CD4-positive, CD25-positive, alpha-beta regulatory T cell (primary cell): ENCODE measurements at regions not wholly inside any gene's neighbourhood (a gene's known extent, or its start where the extent isn't known, plus 50 kb on each side); places are given as distances from the start of the nearest gene placed in this dataset.

ENCODE experiments used
- ATAC-seq, 2 donors: fragments of 150-1000 bp; cut with Tn5 transposase; one replicate each; pipeline ENCODE4 v1.10.0; 2021; ENCODE audit warnings: low read depth in 2 of 2, moderate number of reproducible peaks in 2 of 2, moderate library complexity in 1 of 2
- DNase-seq, 3 donors: peaks; one replicate each; pipeline versions ENCODE4 v3.0.0 to v3.0.0-alpha.2; 2012 to 2022; ENCODE audit warnings: mixed read lengths in 1 of 3
- H3K27ac ChIP-seq: one replicate; pipeline ENCODE4 v1.7.0; 2013; ENCODE audit warnings: mild to moderate bottlenecking, low read length; ENCODE audit not compliant: insufficient read depth, poor library complexity, severe bottlenecking
- H3K27me3 ChIP-seq: one replicate; pipeline ENCODE4 v1.7.0; 2013; ENCODE audit warnings: low read length; ENCODE audit not compliant: control insufficient read depth, insufficient read depth
- H3K36me3 ChIP-seq: one replicate; pipeline ENCODE4 v1.7.0; 2013; ENCODE audit warnings: mild to moderate bottlenecking, low read length, moderate library complexity; ENCODE audit not compliant: control insufficient read depth, insufficient read depth
- H3K4me1 ChIP-seq: 2 replicates; pipeline ENCODE4 v1.7.0; 2013; ENCODE audit warnings: mild to moderate bottlenecking, low read length; ENCODE audit not compliant: insufficient read depth, control insufficient read depth, poor library complexity, severe bottlenecking
- H3K4me3 ChIP-seq: one replicate; pipeline ENCODE4 v1.7.0; 2013; ENCODE audit warnings: low read depth, mild to moderate bottlenecking, low read length, moderate library complexity
- H3K9me3 ChIP-seq, 2 experiments: 1 replicate in 1 of 2; 2 replicates in 1 of 2; pipeline ENCODE4 v1.7.0; 2013; ENCODE audit warnings: low read length in 2 of 2, mild to moderate bottlenecking in 1 of 2, moderate library complexity in 1 of 2; ENCODE audit not compliant: control insufficient read depth in 2 of 2
- H3K27ac Mint-ChIP-seq, 3 donors: one replicate each; pipeline ENCODE4 v1.8.0; 2020 to 2022; ENCODE audit warnings: mild to moderate bottlenecking in 3 of 3, mixed read lengths in 3 of 3, moderate library complexity in 2 of 3
- H3K27me3 Mint-ChIP-seq: one replicate; pipeline ENCODE4 v1.8.0; 2022; ENCODE audit warnings: mild to moderate bottlenecking, mixed read lengths
- H3K36me3 Mint-ChIP-seq: one replicate; pipeline ENCODE4 v1.8.0; 2020; ENCODE audit warnings: mixed read lengths
- H3K4me1 Mint-ChIP-seq, 4 donors: one replicate each; pipeline ENCODE4 v1.8.0; 2020 to 2022; ENCODE audit warnings: mixed read lengths in 4 of 4, mild to moderate bottlenecking in 1 of 4
- H3K4me3 Mint-ChIP-seq, 4 donors: one replicate each; pipeline ENCODE4 v1.8.0; 2020 to 2022; ENCODE audit warnings: mild to moderate bottlenecking in 4 of 4, mixed read lengths in 4 of 4, moderate library complexity in 3 of 4
- H3K9me3 Mint-ChIP-seq, 7 donors: one replicate each; pipeline ENCODE4 v1.8.0; 2020 to 2022; ENCODE audit warnings: mixed read lengths in 7 of 7, mild to moderate bottlenecking in 3 of 7, moderate library complexity in 2 of 7

DNA sequence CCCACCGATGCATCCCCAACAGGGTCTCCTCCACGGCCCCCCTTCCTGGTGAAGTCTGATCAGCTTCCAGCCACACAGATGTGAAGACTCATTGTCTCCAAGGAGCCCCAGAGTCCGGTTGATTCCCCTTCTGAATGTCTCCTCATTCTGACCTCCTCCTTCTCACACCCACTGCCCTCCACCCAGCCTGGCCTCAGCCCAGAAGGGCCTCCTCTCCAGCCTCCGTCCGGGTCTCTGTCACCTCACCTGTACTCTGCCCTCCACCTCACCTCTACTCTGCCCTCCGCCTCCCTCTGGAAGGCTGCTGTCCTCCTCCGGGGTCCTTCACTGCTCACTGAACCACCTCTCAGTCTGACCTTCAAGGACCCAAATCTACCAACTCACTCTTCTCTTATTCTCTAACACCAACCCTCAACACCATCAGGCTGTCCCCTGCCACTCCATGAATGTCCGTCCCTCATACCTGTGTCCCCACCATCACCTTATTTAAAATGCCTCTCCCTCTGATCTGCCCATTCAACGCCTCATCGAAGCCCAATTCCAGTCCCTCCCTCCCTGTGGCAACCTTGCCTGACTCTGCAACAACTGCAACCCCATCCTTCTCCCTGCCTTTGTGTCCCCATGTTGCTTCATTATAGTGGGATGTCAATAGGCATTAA is 201.2 kb downstream of the TOMM20 start:
- ATAC-seq (no peak), DNase-seq (no peak)
- Mint-ChIP-seq H3K36me3 (peaks cover 4% of the 10 kb centered on the region), H3K4me1 (peaks cover 15 to 48% (median 34%) of the 10 kb centered on the region in 4 donors), H3K9me3 (no peaks in the 10 kb centered on the region), H3K27me3 (no peaks in the 10 kb centered on the region), H3K4me3 (peak overlapping the region; percentile 75 to 87 (median 84)), H3K27ac (peak overlapping the region; percentile 84 to 93 (median 85))
- H3K4me3 ChIP-seq = peak overlapping the region; percentile 84
- no peaks in the 10 kb centered on the region for H3K27me3 ChIP-seq
- H3K27ac ChIP-seq = no peak overlapping the region
- peaks cover 20% of the 10 kb centered on the region for H3K4me1 ChIP-seq
- H3K36me3 ChIP-seq = no peaks in the 10 kb centered on the region
- no peaks in the 10 kb centered on the region for H3K9me3 ChIP-seq

GRCh38 chr1:234926559-234927311 is 201.9 kb downstream of the TOMM20 start:
- no peaks in the 10 kb centered on the region for H3K36me3 ChIP-seq
- H3K27me3 ChIP-seq = no peaks in the 10 kb centered on the region
- Mint-ChIP-seq H3K36me3 (peaks cover 4% of the 10 kb centered on the region), H3K4me1 (peaks cover 15 to 46% (median 34%) of the 10 kb centered on the region in 4 donors), H3K4me3 (peak overlapping the region; percentile 75 to 87 (median 84)), H3K9me3 (no peaks in the 10 kb centered on the region), H3K27me3 (no peaks in the 10 kb centered on the region), H3K27ac (peak overlapping the region; percentile 84 to 93 (median 85))
- H3K4me3 ChIP-seq = peak overlapping the region; percentile 84
- peaks cover 20% of the 10 kb centered on the region for H3K4me1 ChIP-seq
- ATAC-seq (peak; percentile 65 to 75), DNase-seq (peak in 2 of 3 donors; percentile 37 to 84)
- H3K9me3 ChIP-seq = no peaks in the 10 kb centered on the region
- no peak overlapping the region for H3K27ac ChIP-seq

DNA sequence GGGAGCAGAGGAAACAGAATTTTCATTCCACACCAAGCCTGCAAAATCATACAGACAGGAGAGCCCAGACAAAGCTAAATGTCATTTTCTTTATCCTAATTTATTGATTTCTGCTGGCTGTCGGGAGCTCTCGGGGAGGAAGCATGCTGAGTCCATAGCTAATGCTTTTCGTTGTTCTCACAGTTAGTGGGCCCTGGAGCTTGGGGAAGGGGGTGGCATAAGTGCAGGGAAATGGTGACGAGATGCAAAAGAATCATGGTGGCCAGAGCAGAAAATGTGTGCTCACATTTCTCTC is 202.4 kb downstream of the TOMM20 start:
- ATAC-seq = no peak
- H3K4me3 Mint-ChIP-seq = peak overlapping the region; percentile 73 to 85 (median 79)
- H3K36me3 Mint-ChIP-seq = peaks cover 4% of the 10 kb centered on the region
- Histone ChIP-seq H3K9me3 (no peaks in the 10 kb centered on the region), H3K27me3 (no peaks in the 10 kb centered on the region), H3K27ac (no peak overlapping the region), H3K36me3 (no peaks in the 10 kb centered on the region), H3K4me3 (peak overlapping the region; percentile 84), H3K4me1 (peaks cover 20% of the 10 kb centered on the region)
- no peak for DNase-seq
- H3K27ac Mint-ChIP-seq = peak overlapping the region; percentile 84 to 93 (median 85)
- no peaks in the 10 kb centered on the region for H3K9me3 Mint-ChIP-seq
- peaks cover 15 to 46% (median 34%) of the 10 kb centered on the region in 4 donors for H3K4me1 Mint-ChIP-seq
- H3K27me3 Mint-ChIP-seq = no peaks in the 10 kb centered on the region

DNA sequence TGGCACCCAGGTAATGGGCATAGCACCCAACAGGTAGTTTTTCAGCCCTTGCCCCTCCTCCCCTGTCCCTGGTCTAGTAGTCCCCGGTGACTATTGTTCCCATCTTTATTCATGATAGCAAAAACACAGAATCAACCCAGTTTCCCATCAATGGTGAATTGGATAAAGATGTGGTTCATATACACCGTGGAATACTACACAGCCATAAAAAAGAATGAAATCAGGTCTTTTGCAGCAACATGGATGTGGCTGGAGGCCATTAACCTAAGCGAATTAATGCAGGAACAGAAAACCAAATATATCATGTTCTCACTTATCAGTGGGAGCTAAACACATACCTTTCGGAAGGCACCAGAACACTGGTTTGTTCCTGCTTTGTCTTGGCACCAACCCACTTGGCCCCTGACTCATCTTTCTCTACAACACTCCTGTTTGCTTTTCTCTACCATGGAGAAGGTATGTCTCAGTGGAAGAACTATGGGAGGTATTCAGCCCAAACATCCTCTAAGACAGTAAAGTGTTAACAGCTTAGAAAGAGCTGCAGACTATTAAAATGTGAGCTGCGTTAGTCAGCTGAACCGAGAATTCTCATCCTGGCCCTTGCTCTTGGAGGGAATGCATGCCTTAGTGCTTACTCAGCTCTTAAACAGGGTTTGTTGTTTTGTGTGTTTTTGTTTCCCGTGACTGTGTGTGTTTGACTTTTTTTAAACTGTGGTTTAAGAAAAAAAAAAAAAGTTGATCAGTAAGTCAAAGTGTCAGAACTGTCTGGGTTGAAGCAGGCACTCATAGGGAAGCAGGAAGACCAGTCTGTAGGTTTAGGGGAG is 203.0 kb downstream of the TOMM20 start:
- Mint-ChIP-seq H3K4me3 (peak overlapping the region; percentile 73 to 85 (median 79)), H3K4me1 (peaks cover 15 to 46% (median 34%) of the 10 kb centered on the region in 4 donors), H3K9me3 (no peaks in the 10 kb centered on the region), H3K27ac (peak overlapping the region; percentile 84 to 93 (median 85)), H3K36me3 (peaks cover 4% of the 10 kb centered on the region), H3K27me3 (no peaks in the 10 kb centered on the region)
- H3K4me3 ChIP-seq = peak overlapping the region; percentile 84
- H3K27me3 ChIP-seq = no peaks in the 10 kb centered on the region
- ATAC-seq (peak in 1 of 2 donors; percentile 21), DNase-seq (peak in 1 of 3 donors; percentile 48)
- peaks cover 20% of the 10 kb centered on the region for H3K4me1 ChIP-seq
- H3K27ac ChIP-seq = no peak overlapping the region
- H3K9me3 ChIP-seq = no peaks in the 10 kb centered on the region
- H3K36me3 ChIP-seq = no peaks in the 10 kb centered on the region

DNA sequence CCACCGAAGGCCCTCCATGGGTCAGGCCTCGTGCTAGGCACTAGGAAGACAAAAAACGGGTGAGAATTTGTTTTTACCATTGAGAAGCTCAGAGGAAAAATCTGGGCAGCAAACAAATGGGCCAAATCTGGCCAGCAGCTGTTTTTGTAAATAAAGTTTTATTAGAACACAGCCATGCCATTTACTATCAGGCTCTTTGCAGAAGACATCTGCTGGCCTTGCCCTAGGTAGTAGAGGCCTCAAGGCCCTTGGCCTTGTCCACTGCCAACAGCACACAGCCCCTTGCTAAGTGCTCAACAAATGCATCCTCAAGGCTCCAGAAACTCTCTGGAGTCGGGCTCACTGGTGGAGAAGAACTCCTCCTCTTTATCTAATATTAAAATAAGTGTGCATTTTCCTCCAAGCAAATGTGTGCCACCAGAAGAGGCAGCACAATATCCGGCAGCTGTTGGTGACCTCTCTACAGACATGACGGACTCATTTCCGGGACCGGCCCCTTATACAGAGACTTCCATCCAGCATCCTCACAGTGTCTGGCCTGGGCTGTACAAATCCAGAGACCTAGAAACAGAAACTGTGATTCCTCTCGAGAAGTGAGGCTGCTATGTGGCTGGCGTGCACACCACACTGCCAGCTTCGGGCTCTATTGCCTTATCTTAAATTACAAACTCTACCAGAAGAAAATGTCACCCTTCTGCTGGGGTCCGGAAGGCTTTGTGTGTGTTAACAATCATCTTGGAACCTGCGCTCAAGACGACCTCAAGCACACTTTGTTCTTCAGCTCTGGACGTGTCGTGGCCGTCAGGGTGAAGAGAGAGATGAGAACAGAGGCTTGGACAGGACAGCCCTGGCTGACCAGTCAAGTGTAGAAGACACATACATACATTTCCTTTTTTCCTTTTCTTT is 203.9 kb downstream of the TOMM20 start:
- H3K27me3 ChIP-seq = no peaks in the 10 kb centered on the region
- Mint-ChIP-seq H3K4me1 (peaks cover 15 to 46% (median 34%) of the 10 kb centered on the region in 4 donors), H3K36me3 (peaks cover 4% of the 10 kb centered on the region), H3K9me3 (no peaks in the 10 kb centered on the region), H3K27ac (peak overlapping the region in 2 of 3 donors; percentile 79 to 85), H3K27me3 (no peaks in the 10 kb centered on the region), H3K4me3 (peak overlapping the region in 2 of 4 donors; percentile 54 to 74)
- no peak overlapping the region for H3K4me3 ChIP-seq
- no peaks in the 10 kb centered on the region for H3K36me3 ChIP-seq
- ATAC-seq (peak in 1 of 2 donors; percentile 35), DNase-seq (no peak)
- H3K4me1 ChIP-seq = peaks cover 20% of the 10 kb centered on the region
- H3K9me3 ChIP-seq = no peaks in the 10 kb centered on the region
- no peak overlapping the region for H3K27ac ChIP-seq

DNA sequence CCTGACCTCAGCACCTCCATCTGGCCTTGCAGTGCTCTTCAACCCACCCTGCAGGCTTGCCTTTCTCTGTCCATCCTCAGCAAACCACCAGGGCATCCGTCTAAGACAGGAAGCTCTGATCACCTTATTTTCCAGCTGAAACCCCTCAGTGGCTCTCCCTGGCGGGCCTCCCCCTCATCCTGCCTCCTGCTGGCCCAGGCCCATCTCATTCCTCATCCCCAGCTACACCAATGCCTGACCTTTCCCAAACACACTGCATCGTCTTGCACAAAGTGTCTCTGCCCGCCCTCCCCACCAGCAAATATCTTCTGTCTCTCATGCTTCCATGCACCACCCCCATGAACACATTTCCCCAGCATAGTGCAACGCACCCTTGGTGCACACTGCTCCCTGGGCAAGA is 205.0 kb downstream of the TOMM20 start:
- H3K27ac ChIP-seq = no peak overlapping the region
- H3K4me1 ChIP-seq = peaks cover 20% of the 10 kb centered on the region
- no peaks in the 10 kb centered on the region for H3K27me3 ChIP-seq
- no peaks in the 10 kb centered on the region for H3K9me3 ChIP-seq
- H3K4me3 ChIP-seq = no peak overlapping the region
- H3K36me3 ChIP-seq = no peaks in the 10 kb centered on the region
- peaks cover 4% of the 10 kb centered on the region for H3K36me3 Mint-ChIP-seq
- H3K27ac Mint-ChIP-seq = peak overlapping the region in 1 of 3 donors; percentile 74
- H3K4me3 Mint-ChIP-seq = no peak overlapping the region
- peaks cover 15 to 43% (median 34%) of the 10 kb centered on the region in 4 donors for H3K4me1 Mint-ChIP-seq
- H3K27me3 Mint-ChIP-seq = no peaks in the 10 kb centered on the region
- ATAC-seq (no peak), DNase-seq (no peak)
- no peaks in the 10 kb centered on the region for H3K9me3 Mint-ChIP-seq

DNA sequence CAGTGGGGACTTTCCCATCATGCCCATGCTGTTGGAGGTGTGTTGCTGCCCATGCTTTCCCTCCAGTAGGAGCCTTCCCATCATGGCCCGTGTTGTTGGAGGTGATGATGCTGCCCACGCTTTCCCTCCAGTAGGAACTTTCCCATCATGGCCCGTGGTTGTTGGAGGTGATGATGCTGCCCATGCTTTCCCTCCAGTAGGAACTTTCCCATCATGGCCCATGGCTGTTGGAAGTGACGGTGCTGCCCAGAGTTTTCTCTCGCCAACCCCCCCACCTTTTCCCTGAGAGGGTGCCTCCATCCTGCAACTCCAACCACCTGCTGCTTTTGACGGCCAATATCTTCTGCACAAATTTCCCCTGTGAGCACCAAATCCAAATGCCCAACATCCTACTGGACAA is 205.7 kb downstream of the TOMM20 start:
- Histone ChIP-seq H3K4me1 (peaks cover 20% of the 10 kb centered on the region), H3K27ac (no peak overlapping the region), H3K9me3 (no peaks in the 10 kb centered on the region), H3K36me3 (no peaks in the 10 kb centered on the region), H3K4me3 (no peak overlapping the region), H3K27me3 (no peaks in the 10 kb centered on the region)
- Mint-ChIP-seq H3K4me3 (no peak overlapping the region), H3K4me1 (peaks cover 15 to 38% (median 30%) of the 10 kb centered on the region in 4 donors), H3K27me3 (no peaks in the 10 kb centered on the region), H3K27ac (no peak overlapping the region), H3K9me3 (no peaks in the 10 kb centered on the region), H3K36me3 (peaks cover 4% of the 10 kb centered on the region)
- DNase-seq = no peak
- ATAC-seq = no peak
